ENCODE measurements at regions not wholly inside any gene's neighbourhood (a gene's known extent, or its start where the extent isn't known, plus 50 kb on each side); places are given as distances from the start of the nearest gene placed in this dataset.

DNA sequence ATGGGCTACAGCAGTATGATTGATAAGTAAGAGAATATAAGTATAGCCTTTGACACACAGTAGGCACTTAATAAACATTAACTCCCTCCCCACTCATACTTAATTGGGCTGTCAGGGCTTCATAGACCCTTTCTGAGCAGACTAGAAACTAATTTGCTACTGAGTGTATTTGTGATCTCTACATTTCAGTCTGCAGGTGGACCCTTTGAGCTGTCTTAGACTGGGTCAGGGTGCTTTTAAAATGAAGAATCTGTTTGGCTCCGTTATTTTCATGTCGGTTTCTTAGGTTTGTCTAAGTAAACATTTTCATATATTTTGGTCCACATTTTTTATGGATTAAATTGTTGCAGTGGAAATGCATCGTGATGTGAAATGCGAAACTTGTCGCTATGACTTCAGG, 50.3 kb upstream of the SELENOK start:
- H3K9me3 ChIP-seq = peaks cover 14% of the 10 kb centered on the region
- H3K36me3 ChIP-seq (ENCODE audit: low read depth) = no peaks in the 10 kb centered on the region
- ATAC-seq = no peak
- H3K4me3 ChIP-seq = no peak overlapping the region
- DNase-seq = no peak
- H3K4me1 ChIP-seq (ENCODE audit: low read depth) = no peaks in the 10 kb centered on the region
- intact Hi-C loops (cut with DNase I, micrococcal nuclease) = no loop called here
- TF ChIP-seq, protein P1, sequence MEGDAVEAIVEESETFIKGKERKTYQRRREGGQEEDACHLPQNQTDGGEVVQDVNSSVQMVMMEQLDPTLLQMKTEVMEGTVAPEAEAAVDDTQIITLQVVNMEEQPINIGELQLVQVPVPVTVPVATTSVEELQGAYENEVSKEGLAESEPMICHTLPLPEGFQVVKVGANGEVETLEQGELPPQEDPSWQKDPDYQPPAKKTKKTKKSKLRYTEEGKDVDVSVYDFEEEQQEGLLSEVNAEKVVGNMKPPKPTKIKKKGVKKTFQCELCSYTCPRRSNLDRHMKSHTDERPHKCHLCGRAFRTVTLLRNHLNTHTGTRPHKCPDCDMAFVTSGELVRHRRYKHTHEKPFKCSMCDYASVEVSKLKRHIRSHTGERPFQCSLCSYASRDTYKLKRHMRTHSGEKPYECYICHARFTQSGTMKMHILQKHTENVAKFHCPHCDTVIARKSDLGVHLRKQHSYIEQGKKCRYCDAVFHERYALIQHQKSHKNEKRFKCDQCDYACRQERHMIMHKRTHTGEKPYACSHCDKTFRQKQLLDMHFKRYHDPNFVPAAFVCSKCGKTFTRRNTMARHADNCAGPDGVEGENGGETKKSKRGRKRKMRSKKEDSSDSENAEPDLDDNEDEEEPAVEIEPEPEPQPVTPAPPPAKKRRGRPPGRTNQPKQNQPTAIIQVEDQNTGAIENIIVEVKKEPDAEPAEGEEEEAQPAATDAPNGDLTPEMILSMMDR (IDR thresholded peaks at IDR 0.05) = no peak

All from mucosa of descending colon (tissue), 3 donors.